ENCODE measurements at regions not wholly inside any gene's neighbourhood (a gene's known extent, or its start where the extent isn't known, plus 50 kb on each side); places are given as distances from the start of the nearest gene placed in this dataset.

DNA sequence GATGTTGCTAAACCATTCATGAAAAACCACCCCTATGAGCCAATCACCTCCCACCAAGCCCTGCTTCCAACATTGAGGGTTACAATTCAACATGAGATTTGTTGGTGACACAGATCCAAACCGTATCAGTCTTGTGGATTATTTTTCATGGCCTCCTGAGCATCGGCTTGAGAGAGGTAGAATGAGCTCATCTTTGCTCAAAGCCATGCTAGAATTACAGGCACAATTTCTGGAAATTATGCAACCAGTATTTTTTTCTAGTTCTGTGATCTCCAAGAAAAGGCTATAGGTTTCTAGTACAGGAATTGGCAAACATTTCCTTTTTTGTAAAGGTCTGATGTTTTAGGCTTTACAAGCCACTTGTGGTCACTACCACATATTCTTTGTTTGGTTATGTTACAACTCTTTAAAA, 219.4 kb downstream of the DUSP10 start:
- Histone ChIP-seq H4K20me1 (ENCODE audit: insufficient read depth) (no peaks in the 10 kb centered on the region), H3K4me2 (no peak overlapping the region), H3K4me3 (ENCODE audit: low read depth in 2 of 2, low read length in 1 of 2) (no peak overlapping the region), H3K27ac (ENCODE audit: low read depth in 2 of 2, low read length in 1 of 2) (no peak overlapping the region), H3K79me2 (ENCODE audit: insufficient read depth) (no peaks in the 10 kb centered on the region), H2AFZ (ENCODE audit: low read depth) (no peak overlapping the region), H3F3A (replicated peaks; ENCODE audit: insufficient read depth) (no peaks in the 10 kb centered on the region), H3K36me3 (replicated peaks in 1 of 2; ENCODE audit: control insufficient read depth in 1 of 2, insufficient read depth in 2 of 2, low read length in 1 of 2) (no peaks in the 10 kb centered on the region), H3K9me3 (no peaks in the 10 kb centered on the region), H3K9ac (no peak overlapping the region), H3K4me1 (ENCODE audit: control insufficient read depth in 1 of 2, insufficient read depth in 2 of 2, low read depth in 1 of 2, low read length in 1 of 2) (no peaks in the 10 kb centered on the region), H3K9me2 (no peaks in the 10 kb centered on the region), H3K27me3 (ENCODE audit: insufficient read depth) (no peaks in the 10 kb centered on the region)
- WGBS (ENCODE audit: low lambda C conversion rate) = 44% methylated on average over 2 of the region's 2 CpGs
- DNase-seq = no peak
- ChIA-PET POLR2A (no interaction called here), CTCF (interaction anchor here (0.7 to 1.6 kb wide), 2 partner anchors 20 to 932 kb away, joined by 3 to 4 read pairs; no protein-coding TSS in a partner anchor)
- TF ChIP-seq, protein P1, sequence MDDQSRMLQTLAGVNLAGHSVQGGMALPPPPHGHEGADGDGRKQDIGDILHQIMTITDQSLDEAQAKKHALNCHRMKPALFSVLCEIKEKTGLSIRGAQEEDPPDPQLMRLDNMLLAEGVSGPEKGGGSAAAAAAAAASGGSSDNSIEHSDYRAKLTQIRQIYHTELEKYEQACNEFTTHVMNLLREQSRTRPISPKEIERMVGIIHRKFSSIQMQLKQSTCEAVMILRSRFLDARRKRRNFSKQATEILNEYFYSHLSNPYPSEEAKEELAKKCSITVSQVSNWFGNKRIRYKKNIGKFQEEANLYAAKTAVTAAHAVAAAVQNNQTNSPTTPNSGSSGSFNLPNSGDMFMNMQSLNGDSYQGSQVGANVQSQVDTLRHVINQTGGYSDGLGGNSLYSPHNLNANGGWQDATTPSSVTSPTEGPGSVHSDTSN (IDR thresholded peaks at IDR 0.05) = no peak
- no peak for TF ChIP-seq FOXJ3 (CRISPR knock-in tag; IDR thresholded peaks at IDR 0.05)
- no peak for TF ChIP-seq REST (IDR thresholded peaks at IDR 0.05; ENCODE audit: low read depth, low read length)
- TF ChIP-seq RFX5 (IDR thresholded peaks at IDR 0.05; ENCODE audit: low read length) = no peak
- TF ChIP-seq NRF1 (IDR thresholded peaks at IDR 0.05; ENCODE audit: low read depth, low read length) = no peak
- TF ChIP-seq, protein P2, sequence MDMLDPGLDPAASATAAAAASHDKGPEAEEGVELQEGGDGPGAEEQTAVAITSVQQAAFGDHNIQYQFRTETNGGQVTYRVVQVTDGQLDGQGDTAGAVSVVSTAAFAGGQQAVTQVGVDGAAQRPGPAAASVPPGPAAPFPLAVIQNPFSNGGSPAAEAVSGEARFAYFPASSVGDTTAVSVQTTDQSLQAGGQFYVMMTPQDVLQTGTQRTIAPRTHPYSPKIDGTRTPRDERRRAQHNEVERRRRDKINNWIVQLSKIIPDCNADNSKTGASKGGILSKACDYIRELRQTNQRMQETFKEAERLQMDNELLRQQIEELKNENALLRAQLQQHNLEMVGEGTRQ (IDR thresholded peaks at IDR 0.05; ENCODE audit: borderline replicate concordance, low read depth, low read length) = no peak
- TF ChIP-seq POLR2AphosphoS5 (IDR thresholded peaks at IDR 0.05; ENCODE audit: low read depth, low read length) = no peak
- TF ChIP-seq CHD2 (IDR thresholded peaks at IDR 0.05; ENCODE audit: low read length, partially characterized antibody) = no peak
- TF ChIP-seq EP300 (IDR thresholded peaks at IDR 0.05; ENCODE audit: borderline replicate concordance in 1 of 2, low read depth in 1 of 2, low read length in 1 of 2) = no peak
- TF ChIP-seq JUND (IDR thresholded peaks at IDR 0.05) = no peak
- no peak for TF ChIP-seq RAD21 (IDR thresholded peaks at IDR 0.05; ENCODE audit: low read length)
- TF ChIP-seq TAF1 (IDR thresholded peaks at IDR 0.05; ENCODE audit: borderline replicate concordance, low read depth, low read length) = no peak
- TF ChIP-seq FOXM1 (IDR thresholded peaks at IDR 0.05; ENCODE audit: low read depth) = no peak
- no peak for TF ChIP-seq YY1 (IDR thresholded peaks at IDR 0.05; ENCODE audit: low read depth)
- no peak for TF ChIP-seq ZBTB33 (IDR thresholded peaks at IDR 0.05; ENCODE audit: borderline replicate concordance, low read depth)
- TF ChIP-seq USF1 (IDR thresholded peaks at IDR 0.05; ENCODE audit: borderline replicate concordance, low read depth) = no peak
